Hepatocyte (in vitro differentiated cells): ENCODE measurements at regions not wholly inside any gene's neighbourhood (a gene's known extent, or its start where the extent isn't known, plus 50 kb on each side); places are given as distances from the start of the nearest gene placed in this dataset.

ENCODE experiments used
- CTCF ChIP-seq: fragments of 200-600 bp; sonication (generic); IDR thresholded peaks from 2 replicates; pipeline ENCODE4 v1.5.1; 2016; ENCODE audit warnings: antibody characterized with exemption, mild to moderate bottlenecking; ENCODE audit not compliant: poor library complexity
- EZH2 ChIP-seq: fragments of 200-600 bp; sonication (generic); IDR thresholded peaks from 2 replicates; pipeline ENCODE4 v1.6.1; 2016; ENCODE audit warnings: antibody characterized with exemption, mild to moderate bottlenecking, borderline replicate concordance
- EZH2phosphoT487 ChIP-seq: fragments of 200-600 bp; sonication (generic); IDR thresholded peaks from one replicate; pipeline ENCODE4 v1.6.1; 2018; ENCODE audit warnings: antibody characterized with exemption, mild to moderate bottlenecking, low read depth, moderate library complexity; ENCODE audit not compliant: unreplicated experiment, severe bottlenecking

GRCh38 chr20:4507288-4507719 is 179.0 kb upstream of the PRNP start:
- TF ChIP-seq EZH2 (no peak), CTCF (no peak), EZH2phosphoT487 (no peak)
